Heart left ventricle (tissue), 16 donors: ENCODE measurements at regions not wholly inside any gene's neighbourhood (a gene's known extent, or its start where the extent isn't known, plus 50 kb on each side); places are given as distances from the start of the nearest gene placed in this dataset.

ENCODE experiments used
- ATAC-seq, 4 donors: fragments of 200-7000 bp; cut with Tn5 transposase; one replicate each; pipeline ENCODE4 v1.9.1; 2020 to 2022; ENCODE audit warnings: moderate library complexity in 4 of 4, mild to moderate bottlenecking in 3 of 4, moderate number of reproducible peaks in 1 of 4
- DNase-seq, 5 donors: peaks; one replicate each; pipeline ENCODE4 v3.0.0-alpha.2; 2020
- H3K27ac ChIP-seq, 12 donors: fragments of 200-600 bp; sonication (generic) in 4 of 12; one replicate each; pipeline versions ENCODE4 v1.5.0 to v1.8.0; 2016 to 2022; ENCODE audit warnings: mild to moderate bottlenecking in 2 of 12
- H3K27me3 ChIP-seq, 9 donors: fragments of 200-600 bp; sonication (generic) in 2 of 9; one replicate each; pipeline versions ENCODE4 v1.5.1 to v1.8.0; 2016 to 2022; ENCODE audit warnings: mild to moderate bottlenecking in 3 of 9
- H3K36me3 ChIP-seq, 9 donors: fragments of 200-600 bp; sonication (generic) in 2 of 9; one replicate each; pipeline versions ENCODE4 v1.5.0 to v1.8.0; 2018 to 2022; ENCODE audit warnings: mild to moderate bottlenecking in 2 of 9
- H3K4me1 ChIP-seq, 12 donors: fragments of 200-600 bp; sonication (generic) in 4 of 12; one replicate each; pipeline versions ENCODE4 v1.5.0 to v1.8.0; 2016 to 2022; ENCODE audit warnings: mild to moderate bottlenecking in 3 of 12
- H3K4me3 ChIP-seq, 12 donors: fragments of 200-600 bp; sonication (generic) in 4 of 12; one replicate each; pipeline versions ENCODE4 v1.5.0 to v1.8.0; 2017 to 2022; ENCODE audit warnings: mild to moderate bottlenecking in 9 of 12, moderate library complexity in 4 of 12
- H3K9me3 ChIP-seq, 12 donors: fragments of 200-600 bp; sonication (generic) in 4 of 12; one replicate each; pipeline versions ENCODE4 v1.5.0 to v1.8.0; 2016 to 2022; ENCODE audit warnings: mild to moderate bottlenecking in 1 of 12
- CTCF ChIP-seq, 12 donors: fragments of 200-600 bp; sonication (generic) in 4 of 12; IDR thresholded peaks; one replicate each; pipeline versions ENCODE4 v1.5.0 to v1.8.0; 2018 to 2022; ENCODE audit warnings: antibody characterized with exemption in 12 of 12, mild to moderate bottlenecking in 5 of 12
- POLR2A ChIP-seq, 2 donors: fragments of 450-650 bp; IDR thresholded peaks; one replicate each; pipeline ENCODE4 v1.6.1; 2017; ENCODE audit warnings: antibody characterized with exemption in 2 of 2, mild to moderate bottlenecking in 2 of 2, moderate library complexity in 2 of 2
- WGBS, 4 donors: extraction: QIAGEN DNeasy Blood & Tissue Kit in 2 of 4; methylation state at CpG; one replicate each; pipeline versions ENCODE4 v1.1.5 to v1.1.7; 2013 to 2018; 5-methylcytosine and 5-hydroxymethylcytosine counted together
- intact Hi-C, 10 donors: fragments of 100-400 bp; cut with DNase I; formaldehyde crosslinking; loops; one replicate each; pipeline versions ENCODE4 v1.11.1 to v1.14.2; 2022
- donor health status: ischemic (EF 13 %, LVEDD 7.1; RV severe dilation, severe dysfunction).
- donor health status: healthy with polysubstance abuse.
- donor health status: DM: no; HTN: yes; CAD: no.
- donor health status: DM: no; HTN: no; CAD: no.
- donor health status: ischemic (EF 25% LVEDD 6.9; RV normal size, moderate dysfunction).
- donor health status: ischemic (EF 25% LVEDD 5.7; RV mildly dilated, moderate dysfunction).
- donor health status: healthy.
- donor health status: DM: yes; HTN: yes; CAD: no.
- donor health status: ischemic (EF 35%, LVEDD 5.7; RV mildly dilated, moderate dysfunction).
- donor health status: nonischemic (EF 11% LVEDD 7.7; RV severe dilation, severe dysfunction).
- donor health status: DM: yes; HTN: yes; CAD: no.
- donor health status: PGD.
- donor health status: ischemic (EF 29% LVEDD 5.4; RV normal size, mild dysfunction).
- donor health status: nonischemic (EF 23%, LVEDD 6.1; RV moderate dilation, normal function).

DNA sequence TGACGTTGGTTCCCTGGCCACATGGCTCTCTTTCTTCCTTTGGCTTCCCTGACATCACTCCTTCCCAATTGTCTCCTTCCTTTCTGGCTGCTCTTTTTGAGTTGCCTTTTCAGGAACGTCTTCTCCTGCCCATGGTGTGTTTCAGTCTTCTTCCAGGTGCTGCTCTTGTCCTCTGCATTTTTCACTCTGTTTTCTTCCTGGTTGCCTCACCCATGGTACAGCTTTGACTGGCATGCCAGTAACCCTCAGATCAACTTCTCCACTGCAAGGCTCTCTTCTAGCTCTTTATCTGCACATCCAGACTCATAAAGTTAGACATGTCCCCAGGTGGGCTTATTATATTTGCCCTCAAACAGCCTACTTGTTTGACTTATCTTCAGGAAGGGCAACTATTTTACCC, 91.0 kb upstream of the ANKH start:
- DNase-seq, result no peak
- H3K27ac ChIP-seq, result no peak overlapping the region
- H3K4me1 ChIP-seq, result no peaks in the 10 kb centered on the region
- ATAC-seq, result no peak
- no peaks in the 10 kb centered on the region for H3K9me3 ChIP-seq
- no peak overlapping the region for H3K4me3 ChIP-seq
- no peaks in the 10 kb centered on the region for H3K36me3 ChIP-seq
- no peaks in the 10 kb centered on the region for H3K27me3 ChIP-seq
- intact Hi-C loops, result no loop called here
- no peak for TF ChIP-seq CTCF (IDR thresholded peaks at IDR 0.05)
- TF ChIP-seq POLR2A (IDR thresholded peaks at IDR 0.05), result no peak
- 78 to 88% (median 84%) methylated on average over 2 of the region's 2 CpGs for WGBS, 4 donors

DNA sequence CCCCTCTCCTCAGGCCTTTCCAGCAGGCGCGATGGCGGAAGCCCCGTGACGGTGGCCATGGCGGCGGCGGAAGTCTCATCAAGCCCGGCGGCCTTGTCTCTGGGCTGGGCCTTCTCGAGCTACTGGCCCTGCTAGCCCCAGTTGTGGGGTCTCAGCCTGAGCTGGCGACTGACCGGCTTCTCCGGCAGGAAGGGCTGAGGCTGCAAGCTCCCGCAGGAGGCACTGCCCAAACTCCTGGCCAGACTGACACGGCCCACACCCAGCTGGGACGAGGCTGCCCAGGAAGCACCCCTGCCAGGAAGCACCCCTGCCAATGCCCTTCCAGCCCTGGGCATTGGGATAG, 88.5 kb upstream of the ANKH start:
- intact Hi-C loops, result no loop called here
- H3K36me3 ChIP-seq, result no peaks in the 10 kb centered on the region
- no peaks in the 10 kb centered on the region for H3K27me3 ChIP-seq
- ATAC-seq (no peak), DNase-seq (peak in 1 of 5 donors; percentile 58)
- no peak for TF ChIP-seq CTCF (IDR thresholded peaks at IDR 0.05)
- TF ChIP-seq POLR2A (IDR thresholded peaks at IDR 0.05), result no peak
- 94 to 98% (median 95%) methylated on average over 13 to 17 of the region's 17 CpGs for WGBS, 4 donors
- H3K4me3 ChIP-seq, result no peak overlapping the region
- H3K4me1 ChIP-seq, result peaks cover 0 to under 1% (median 0%) of the 10 kb centered on the region in 12 donors
- H3K27ac ChIP-seq, result no peak overlapping the region
- H3K9me3 ChIP-seq, result no peaks in the 10 kb centered on the region

- intact Hi-C loops, result loop anchor here in 1 of 10 donors (10.0 kb wide), 1 partner anchor 45 kb away; no protein-coding TSS in a partner anchor
- WGBS, 4 donors, result 73 to 81% (median 75%) methylated on average over 12 of the region's 12 CpGs
- no peak overlapping the region for H3K27ac ChIP-seq
- H3K27me3 ChIP-seq, result no peaks in the 10 kb centered on the region
- H3K36me3 ChIP-seq, result no peaks in the 10 kb centered on the region
- H3K4me1 ChIP-seq, result peaks cover 0 to 5% (median 0%) of the 10 kb centered on the region in 12 donors
- TF ChIP-seq POLR2A (IDR thresholded peaks at IDR 0.05) (no peak), CTCF (IDR thresholded peaks at IDR 0.05) (no peak)
- no peak overlapping the region for H3K4me3 ChIP-seq
- ATAC-seq (no peak), DNase-seq (no peak)
- no peaks in the 10 kb centered on the region for H3K9me3 ChIP-seq
These were observed 88.0 kb upstream of the ANKH start for GRCh38 chr5:14959399-14960119.

- Histone ChIP-seq H3K4me1 (peaks cover 0 to 13% (median 2%) of the 10 kb centered on the region in 12 donors), H3K27ac (no peak overlapping the region), H3K27me3 (no peaks in the 10 kb centered on the region), H3K4me3 (no peak overlapping the region), H3K9me3 (no peaks in the 10 kb centered on the region), H3K36me3 (no peaks in the 10 kb centered on the region)
- DNase-seq (no peak), ATAC-seq (no peak)
- intact Hi-C loops, result loop anchor here in 1 of 10 donors (10.0 kb wide), 1 partner anchor 47 kb away; no protein-coding TSS in a partner anchor
- TF ChIP-seq CTCF (IDR thresholded peaks at IDR 0.05) (no peak), POLR2A (IDR thresholded peaks at IDR 0.05) (no peak)
- WGBS, 4 donors, result 89 to 97% (median 94%) methylated on average over 2 of the region's 2 CpGs
These were observed 86.6 kb upstream of the ANKH start for GRCh38 chr5:14958188-14958587.
